ENCODE measurements at regions not wholly inside any gene's neighbourhood (a gene's known extent, or its start where the extent isn't known, plus 50 kb on each side); places are given as distances from the start of the nearest gene placed in this dataset.

DNA sequence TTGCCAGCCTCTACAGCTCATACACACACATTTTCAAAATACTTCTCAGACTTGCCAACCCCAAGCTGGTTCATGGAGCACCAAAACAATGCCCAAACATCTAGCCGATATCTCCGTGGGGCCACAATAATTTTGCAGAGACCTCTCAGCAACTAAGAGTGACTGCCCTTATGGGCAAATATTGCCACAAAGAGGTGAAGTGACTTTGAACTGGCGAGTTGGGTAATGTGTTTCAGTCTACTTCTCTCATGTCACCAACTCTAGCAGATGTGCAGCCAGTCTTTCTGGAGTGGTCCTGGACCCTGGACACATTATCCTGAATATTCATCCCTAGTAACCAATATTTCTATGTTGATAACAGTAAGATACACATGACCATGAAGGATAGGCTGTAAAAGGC, 290.3 kb downstream of the EMP1 start (continued):
- TF ChIP-seq, protein P1, sequence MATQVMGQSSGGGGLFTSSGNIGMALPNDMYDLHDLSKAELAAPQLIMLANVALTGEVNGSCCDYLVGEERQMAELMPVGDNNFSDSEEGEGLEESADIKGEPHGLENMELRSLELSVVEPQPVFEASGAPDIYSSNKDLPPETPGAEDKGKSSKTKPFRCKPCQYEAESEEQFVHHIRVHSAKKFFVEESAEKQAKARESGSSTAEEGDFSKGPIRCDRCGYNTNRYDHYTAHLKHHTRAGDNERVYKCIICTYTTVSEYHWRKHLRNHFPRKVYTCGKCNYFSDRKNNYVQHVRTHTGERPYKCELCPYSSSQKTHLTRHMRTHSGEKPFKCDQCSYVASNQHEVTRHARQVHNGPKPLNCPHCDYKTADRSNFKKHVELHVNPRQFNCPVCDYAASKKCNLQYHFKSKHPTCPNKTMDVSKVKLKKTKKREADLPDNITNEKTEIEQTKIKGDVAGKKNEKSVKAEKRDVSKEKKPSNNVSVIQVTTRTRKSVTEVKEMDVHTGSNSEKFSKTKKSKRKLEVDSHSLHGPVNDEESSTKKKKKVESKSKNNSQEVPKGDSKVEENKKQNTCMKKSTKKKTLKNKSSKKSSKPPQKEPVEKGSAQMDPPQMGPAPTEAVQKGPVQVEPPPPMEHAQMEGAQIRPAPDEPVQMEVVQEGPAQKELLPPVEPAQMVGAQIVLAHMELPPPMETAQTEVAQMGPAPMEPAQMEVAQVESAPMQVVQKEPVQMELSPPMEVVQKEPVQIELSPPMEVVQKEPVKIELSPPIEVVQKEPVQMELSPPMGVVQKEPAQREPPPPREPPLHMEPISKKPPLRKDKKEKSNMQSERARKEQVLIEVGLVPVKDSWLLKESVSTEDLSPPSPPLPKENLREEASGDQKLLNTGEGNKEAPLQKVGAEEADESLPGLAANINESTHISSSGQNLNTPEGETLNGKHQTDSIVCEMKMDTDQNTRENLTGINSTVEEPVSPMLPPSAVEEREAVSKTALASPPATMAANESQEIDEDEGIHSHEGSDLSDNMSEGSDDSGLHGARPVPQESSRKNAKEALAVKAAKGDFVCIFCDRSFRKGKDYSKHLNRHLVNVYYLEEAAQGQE (IDR thresholded peaks at IDR 0.05), result no peak
- TF ChIP-seq FOXA2 (IDR thresholded peaks at IDR 0.05), result no peak
- TF ChIP-seq, protein P2, sequence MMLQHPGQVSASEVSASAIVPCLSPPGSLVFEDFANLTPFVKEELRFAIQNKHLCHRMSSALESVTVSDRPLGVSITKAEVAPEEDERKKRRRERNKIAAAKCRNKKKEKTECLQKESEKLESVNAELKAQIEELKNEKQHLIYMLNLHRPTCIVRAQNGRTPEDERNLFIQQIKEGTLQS (IDR thresholded peaks at IDR 0.05), result no peak
- TF ChIP-seq HNF4A (conservative IDR thresholded peaks at IDR 0.05), result peak; percentile 72
- no peak for TF ChIP-seq YY1 (IDR thresholded peaks at IDR 0.05)
- peak; percentile 11 to 40 for TF ChIP-seq RAD21 (IDR thresholded peaks at IDR 0.05)

DNA sequence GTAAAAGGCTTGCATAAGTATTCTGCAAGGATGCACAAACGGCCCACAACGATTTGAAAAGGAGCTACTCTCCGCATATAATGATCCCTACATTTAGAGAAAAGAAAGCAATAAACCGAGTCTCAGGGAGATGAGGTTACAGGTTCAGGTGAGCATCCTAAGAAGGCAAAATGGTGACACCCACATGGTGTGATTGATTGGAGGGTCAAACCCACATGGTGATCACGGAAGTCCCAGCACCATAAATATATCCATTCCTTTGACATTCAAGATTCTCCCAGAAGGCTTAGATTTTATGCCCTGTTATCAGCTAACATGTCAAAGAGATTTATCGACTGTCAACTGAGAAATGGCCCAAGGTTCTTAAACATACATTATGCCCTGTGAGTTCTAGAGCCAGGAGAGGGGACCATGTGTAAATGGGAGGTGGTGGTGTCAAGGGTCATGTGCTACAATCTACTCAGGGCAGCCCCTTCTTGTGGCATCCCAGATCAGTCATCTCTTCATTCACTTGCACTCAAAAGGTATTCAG, 282.2 kb downstream of the EMP1 start:
- no peaks in the 10 kb centered on the region for H3K9me3 ChIP-seq (ENCODE audit: control insufficient read depth in 4 of 4, low read length in 3 of 4)
- no peak for DNase-seq (ENCODE audit: low spot score)
- H3K27me3 ChIP-seq (ENCODE audit: control insufficient read depth in 4 of 4, insufficient read depth in 4 of 4, low read length in 3 of 4), result no peaks in the 10 kb centered on the region
- no peak overlapping the region for H3K27ac ChIP-seq (ENCODE audit: low read depth in 1 of 2, low read length in 2 of 2)
- TF ChIP-seq GABPA (IDR thresholded peaks at IDR 0.05 in 1 of 2, conservative IDR thresholded peaks at IDR 0.05 in 1 of 2), result no peak
- TF ChIP-seq TAF1 (conservative IDR thresholded peaks at IDR 0.05), result no peak
- no peak for TF ChIP-seq JUND (IDR thresholded peaks at IDR 0.05)
- TF ChIP-seq RXRA (IDR thresholded peaks at IDR 0.05), result no peak
- no peak for TF ChIP-seq FOXA2 (IDR thresholded peaks at IDR 0.05)
- TF ChIP-seq, protein P3, sequence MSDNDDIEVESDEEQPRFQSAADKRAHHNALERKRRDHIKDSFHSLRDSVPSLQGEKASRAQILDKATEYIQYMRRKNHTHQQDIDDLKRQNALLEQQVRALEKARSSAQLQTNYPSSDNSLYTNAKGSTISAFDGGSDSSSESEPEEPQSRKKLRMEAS (IDR thresholded peaks at IDR 0.05), result no peak
- no peak for TF ChIP-seq HNF4G (IDR thresholded peaks at IDR 0.05)
- TF ChIP-seq, protein P4, sequence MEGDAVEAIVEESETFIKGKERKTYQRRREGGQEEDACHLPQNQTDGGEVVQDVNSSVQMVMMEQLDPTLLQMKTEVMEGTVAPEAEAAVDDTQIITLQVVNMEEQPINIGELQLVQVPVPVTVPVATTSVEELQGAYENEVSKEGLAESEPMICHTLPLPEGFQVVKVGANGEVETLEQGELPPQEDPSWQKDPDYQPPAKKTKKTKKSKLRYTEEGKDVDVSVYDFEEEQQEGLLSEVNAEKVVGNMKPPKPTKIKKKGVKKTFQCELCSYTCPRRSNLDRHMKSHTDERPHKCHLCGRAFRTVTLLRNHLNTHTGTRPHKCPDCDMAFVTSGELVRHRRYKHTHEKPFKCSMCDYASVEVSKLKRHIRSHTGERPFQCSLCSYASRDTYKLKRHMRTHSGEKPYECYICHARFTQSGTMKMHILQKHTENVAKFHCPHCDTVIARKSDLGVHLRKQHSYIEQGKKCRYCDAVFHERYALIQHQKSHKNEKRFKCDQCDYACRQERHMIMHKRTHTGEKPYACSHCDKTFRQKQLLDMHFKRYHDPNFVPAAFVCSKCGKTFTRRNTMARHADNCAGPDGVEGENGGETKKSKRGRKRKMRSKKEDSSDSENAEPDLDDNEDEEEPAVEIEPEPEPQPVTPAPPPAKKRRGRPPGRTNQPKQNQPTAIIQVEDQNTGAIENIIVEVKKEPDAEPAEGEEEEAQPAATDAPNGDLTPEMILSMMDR (IDR thresholded peaks at IDR 0.05; ENCODE audit: low read depth, low read length, missing input control), result no peak
- no peak for TF ChIP-seq SP1 (IDR thresholded peaks at IDR 0.05)
- no peak for TF ChIP-seq NR2F2 (IDR thresholded peaks at IDR 0.05)
- no peak for TF ChIP-seq RAD21 (IDR thresholded peaks at IDR 0.05)
- no peak for TF ChIP-seq YY1 (IDR thresholded peaks at IDR 0.05)
- TF ChIP-seq, protein P2 (IDR thresholded peaks at IDR 0.05), result no peak
- no peak for TF ChIP-seq EGR1 (IDR thresholded peaks at IDR 0.05; ENCODE audit: low read depth in 2 of 2)
- TF ChIP-seq HNF4A (conservative IDR thresholded peaks at IDR 0.05), result no peak
- H3K36me3 ChIP-seq (ENCODE audit: control insufficient read depth in 4 of 4, insufficient read depth in 3 of 4, low read depth in 1 of 4, low read length in 3 of 4), result no peaks in the 10 kb centered on the region
- no peaks in the 10 kb centered on the region for H3K4me1 ChIP-seq (ENCODE audit: control insufficient read depth in 4 of 4, insufficient read depth in 4 of 4, low read length in 3 of 4)
- 86% methylated on average over 6 of the region's 6 CpGs for WGBS
- no peak overlapping the region for H3K4me3 ChIP-seq (ENCODE audit: low read depth in 1 of 3, low read length in 3 of 3)
- H3K9ac ChIP-seq (ENCODE audit: low read depth in 1 of 2, low read length in 2 of 2), result no peak overlapping the region

All from liver (tissue), 8 donors.